ENCODE measurements at regions not wholly inside any gene's neighbourhood (a gene's known extent, or its start where the extent isn't known, plus 50 kb on each side); places are given as distances from the start of the nearest gene placed in this dataset.

GRCh38 chr13:34765446-34766180, 176.5 kb upstream of the NBEA start:
- TF ChIP-seq ZNF565 (CRISPR knock-in tag; conservative IDR thresholded peaks at IDR 0.05; ENCODE audit: low read depth), result no peak
- no peak for TF ChIP-seq OSR1 (CRISPR knock-in tag; IDR thresholded peaks at IDR 0.05)
- TF ChIP-seq PPARA (CRISPR knock-in tag; IDR thresholded peaks at IDR 0.05; ENCODE audit: borderline replicate concordance), result no peak

Measured in SK-N-SH treated with all-trans-retinoic acid at 6 μM for 48 hours (cell line).